Osteocyte (in vitro differentiated cells): ENCODE measurements at regions not wholly inside any gene's neighbourhood (a gene's known extent, or its start where the extent isn't known, plus 50 kb on each side); places are given as distances from the start of the nearest gene placed in this dataset.
A peak's percentile ranks its signal among the peaks of the same experiment; 100 is the strongest.

Source experiments
- DNase-seq: peaks from one replicate; pipeline ENCODE4 v3.0.0; 2021; ENCODE audit warnings: mixed read lengths; ENCODE audit not compliant: unreplicated experiment; ENCODE audit errors: extremely low spot score
- H3K27ac Mint-ChIP-seq: one replicate; pipeline ENCODE4 v1.8.0; 2021; ENCODE audit warnings: mild to moderate bottlenecking, mixed read lengths; ENCODE audit not compliant: unreplicated experiment
- H3K27me3 Mint-ChIP-seq: one replicate; pipeline ENCODE4 v1.8.0; 2021; ENCODE audit warnings: mixed read lengths; ENCODE audit not compliant: unreplicated experiment
- H3K36me3 Mint-ChIP-seq: one replicate; pipeline ENCODE4 v1.8.0; 2021; ENCODE audit warnings: mixed read lengths; ENCODE audit not compliant: unreplicated experiment
- H3K4me1 Mint-ChIP-seq: one replicate; pipeline ENCODE4 v1.8.0; 2021; ENCODE audit warnings: mixed read lengths; ENCODE audit not compliant: unreplicated experiment
- H3K4me3 Mint-ChIP-seq: one replicate; pipeline ENCODE4 v1.8.0; 2021; ENCODE audit warnings: mild to moderate bottlenecking, moderate library complexity, mixed read lengths; ENCODE audit not compliant: unreplicated experiment
- H3K9me3 Mint-ChIP-seq: one replicate; pipeline ENCODE4 v1.8.0; 2021; ENCODE audit warnings: mixed read lengths; ENCODE audit not compliant: unreplicated experiment
- TF ChIP-seq, protein P1 (sequence below): fragments of 200-600 bp; sonication (generic); IDR thresholded peaks from 2 replicates; pipeline ENCODE4 v1.5.0; 2021; ENCODE audit warnings: antibody characterized with exemption, mild to moderate bottlenecking, moderate library complexity

- TF ChIP-seq, protein P1, sequence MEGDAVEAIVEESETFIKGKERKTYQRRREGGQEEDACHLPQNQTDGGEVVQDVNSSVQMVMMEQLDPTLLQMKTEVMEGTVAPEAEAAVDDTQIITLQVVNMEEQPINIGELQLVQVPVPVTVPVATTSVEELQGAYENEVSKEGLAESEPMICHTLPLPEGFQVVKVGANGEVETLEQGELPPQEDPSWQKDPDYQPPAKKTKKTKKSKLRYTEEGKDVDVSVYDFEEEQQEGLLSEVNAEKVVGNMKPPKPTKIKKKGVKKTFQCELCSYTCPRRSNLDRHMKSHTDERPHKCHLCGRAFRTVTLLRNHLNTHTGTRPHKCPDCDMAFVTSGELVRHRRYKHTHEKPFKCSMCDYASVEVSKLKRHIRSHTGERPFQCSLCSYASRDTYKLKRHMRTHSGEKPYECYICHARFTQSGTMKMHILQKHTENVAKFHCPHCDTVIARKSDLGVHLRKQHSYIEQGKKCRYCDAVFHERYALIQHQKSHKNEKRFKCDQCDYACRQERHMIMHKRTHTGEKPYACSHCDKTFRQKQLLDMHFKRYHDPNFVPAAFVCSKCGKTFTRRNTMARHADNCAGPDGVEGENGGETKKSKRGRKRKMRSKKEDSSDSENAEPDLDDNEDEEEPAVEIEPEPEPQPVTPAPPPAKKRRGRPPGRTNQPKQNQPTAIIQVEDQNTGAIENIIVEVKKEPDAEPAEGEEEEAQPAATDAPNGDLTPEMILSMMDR: no peak
- Mint-ChIP-seq H3K4me1 (peaks cover 4% of the 10 kb centered on the region), H3K27me3 (peaks cover 7% of the 10 kb centered on the region), H3K36me3 (no peaks in the 10 kb centered on the region), H3K27ac (no peak overlapping the region), H3K9me3 (no peaks in the 10 kb centered on the region), H3K4me3 (no peak overlapping the region)
- DNase-seq: no peak
Observed at GRCh38 chr6:97594844-97595243, 311.8 kb upstream of the MMS22L start.

- H3K4me1 Mint-ChIP-seq: no peaks in the 10 kb centered on the region
Observed at GRCh38 chr6:97621111-97621510, 338.1 kb upstream of the MMS22L start.

DNA sequence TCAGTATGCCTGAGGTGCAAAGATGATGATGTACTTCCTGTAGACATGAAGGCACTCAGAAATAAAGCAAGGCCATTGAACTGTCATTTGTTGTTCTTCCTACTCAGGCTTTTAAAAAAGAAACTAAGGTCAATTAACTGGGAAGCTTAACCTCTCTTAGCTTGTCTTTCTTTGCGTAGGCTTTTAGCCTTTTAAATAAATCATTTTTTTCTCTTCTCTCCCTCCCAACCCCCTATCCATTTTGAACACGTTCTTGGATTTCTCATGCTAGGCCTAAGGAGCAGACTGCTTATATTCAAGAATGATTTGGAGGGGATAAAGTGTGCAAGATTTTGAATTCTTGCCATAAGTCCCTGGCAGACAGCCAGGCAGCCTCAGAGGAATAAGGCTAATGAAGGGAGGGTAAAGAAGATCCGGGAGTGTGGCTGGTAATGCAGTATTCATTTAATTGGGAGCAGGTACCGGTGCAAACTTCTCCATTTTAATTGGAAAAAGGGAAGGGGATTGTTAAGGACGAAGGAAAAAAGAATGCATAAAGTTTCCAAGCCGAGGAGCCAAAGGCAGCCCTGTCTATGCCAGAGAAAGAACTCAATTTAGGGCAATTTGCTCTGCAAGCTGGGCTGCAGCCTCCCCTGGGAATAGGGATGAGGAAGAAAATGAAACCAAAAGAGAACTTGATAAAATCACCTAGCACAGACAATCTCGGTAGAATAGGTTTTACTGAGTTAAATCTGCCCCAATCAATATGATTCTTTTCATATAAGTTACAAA, 343.8 kb upstream of the MMS22L start:
- Mint-ChIP-seq H3K9me3 (no peaks in the 10 kb centered on the region), H3K36me3 (no peaks in the 10 kb centered on the region), H3K4me1 (peaks cover 12% of the 10 kb centered on the region), H3K27me3 (no peaks in the 10 kb centered on the region), H3K27ac (no peak overlapping the region), H3K4me3 (peak overlapping the region; percentile 38)
- TF ChIP-seq, protein P1: no peak
- DNase-seq: no peak

More at GRCh38 chr6:97621111-97621510, 338.1 kb upstream of the MMS22L start:
- no peak overlapping the region for H3K27ac Mint-ChIP-seq
- H3K9me3 Mint-ChIP-seq: no peaks in the 10 kb centered on the region
- no peak for DNase-seq
- H3K36me3 Mint-ChIP-seq: no peaks in the 10 kb centered on the region
- TF ChIP-seq, protein P1: no peak
- H3K4me3 Mint-ChIP-seq: no peak overlapping the region
- peaks cover 8% of the 10 kb centered on the region for H3K27me3 Mint-ChIP-seq

DNA sequence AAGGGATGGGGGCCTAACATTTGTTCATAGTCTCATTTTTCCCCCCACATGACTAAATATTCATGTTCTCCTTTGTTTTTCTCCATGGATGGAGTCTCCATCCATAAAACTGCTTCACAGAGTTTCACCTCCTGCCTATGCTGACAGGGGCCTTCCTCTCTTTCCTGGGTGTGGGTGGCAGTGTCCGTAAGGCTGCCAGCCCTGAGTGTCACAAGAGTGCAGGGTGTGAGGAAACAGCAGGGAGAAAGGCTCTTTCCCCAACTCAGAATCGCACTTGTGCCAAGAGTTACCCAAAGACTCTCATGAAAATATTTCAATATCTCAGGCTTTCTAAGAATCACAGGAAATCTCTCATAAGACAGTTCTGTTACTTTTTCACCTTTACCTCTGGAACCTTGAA, 346.2 kb upstream of the MMS22L start:
- Mint-ChIP-seq H3K4me3 (no peak overlapping the region), H3K27me3 (no peaks in the 10 kb centered on the region), H3K4me1 (peaks cover 12% of the 10 kb centered on the region), H3K36me3 (no peaks in the 10 kb centered on the region), H3K9me3 (no peaks in the 10 kb centered on the region), H3K27ac (no peak overlapping the region)
- TF ChIP-seq, protein P1: no peak
- DNase-seq: no peak

DNA sequence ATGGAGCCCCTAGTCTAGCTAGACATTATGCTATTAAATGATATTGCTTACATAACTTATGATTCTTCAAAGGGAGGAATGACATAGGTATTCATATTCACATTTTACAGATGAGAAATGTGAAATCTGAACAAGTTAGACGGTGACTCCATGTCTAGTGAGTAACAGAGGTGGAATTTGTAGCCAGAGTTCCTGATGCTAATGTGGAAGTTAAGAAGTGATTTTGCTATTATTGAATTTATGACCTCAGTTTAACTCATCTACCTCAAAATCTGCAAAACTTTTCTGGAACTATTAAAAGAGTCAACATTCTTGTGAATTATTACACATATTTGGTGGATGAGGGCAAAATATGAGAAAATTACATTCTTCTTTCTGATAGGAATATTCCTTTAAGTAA, 347.6 kb upstream of the MMS22L start:
- Mint-ChIP-seq H3K27me3 (no peaks in the 10 kb centered on the region), H3K4me1 (peaks cover 12% of the 10 kb centered on the region), H3K27ac (no peak overlapping the region), H3K36me3 (no peaks in the 10 kb centered on the region), H3K4me3 (no peak overlapping the region), H3K9me3 (no peaks in the 10 kb centered on the region)
- DNase-seq: no peak
- TF ChIP-seq, protein P1: no peak
